Tibial nerve (tissue), 4 donors: ENCODE measurements at regions not wholly inside any gene's neighbourhood (a gene's known extent, or its start where the extent isn't known, plus 50 kb on each side); places are given as distances from the start of the nearest gene placed in this dataset.

Source experiments
- DNase-seq, 2 donors: peaks; one replicate each; pipeline ENCODE4 v3.0.0-alpha.2; 2019; ENCODE audit warnings: low spot score in 2 of 2
- H3K27ac ChIP-seq, 4 donors: fragments of 200-600 bp; sonication (generic) in 3 of 4; one replicate each; pipeline ENCODE4 v1.5.1; 2017 to 2019; ENCODE audit warnings: mild to moderate bottlenecking in 1 of 4
- H3K27me3 ChIP-seq, 2 donors: fragments of 200-600 bp; sonication (generic) in 1 of 2; one replicate each; pipeline versions ENCODE4 v1.5.1 to v1.6.0; 2017 to 2019
- H3K36me3 ChIP-seq, 3 donors: fragments of 200-600 bp; sonication (generic); one replicate each; pipeline ENCODE4 v1.5.1; 2018 to 2019
- H3K4me1 ChIP-seq, 4 donors: fragments of 200-600 bp; sonication (generic) in 3 of 4; one replicate each; pipeline ENCODE4 v1.5.1; 2017 to 2019
- H3K4me3 ChIP-seq, 4 donors: fragments of 200-600 bp; sonication (generic) in 3 of 4; one replicate each; pipeline ENCODE4 v1.5.1; 2017 to 2019; ENCODE audit warnings: mild to moderate bottlenecking in 1 of 4, moderate library complexity in 1 of 4
- H3K9me3 ChIP-seq, 4 donors: fragments of 200-600 bp; sonication (generic) in 3 of 4; one replicate each; pipeline ENCODE4 v1.5.1; 2017 to 2019
- CTCF ChIP-seq, 5 experiments: fragments of 200-600 bp in 3 of 5; fragments of 450-650 bp in 2 of 5; sonication (generic) in 3 of 5; IDR thresholded peaks; one replicate each; pipeline ENCODE4 v1.5.1; 2016 to 2019; ENCODE audit warnings: antibody characterized with exemption in 5 of 5, mild to moderate bottlenecking in 3 of 5, moderate library complexity in 2 of 5
- EP300 ChIP-seq, 2 donors: sonication (generic); formaldehyde crosslinking; IDR thresholded peaks; one replicate each; pipeline ENCODE4 v1.6.1; 2017; ENCODE audit warnings: antibody characterized with exemption in 2 of 2, mild to moderate bottlenecking in 1 of 2
- POLR2A ChIP-seq, 2 donors: fragments of 450-650 bp; IDR thresholded peaks; one replicate each; pipeline ENCODE4 v1.6.1; 2017; ENCODE audit warnings: antibody characterized with exemption in 2 of 2, mild to moderate bottlenecking in 2 of 2, moderate library complexity in 2 of 2
- WGBS, 2 donors: methylation state at CpG; one replicate each; pipeline ENCODE4 v1.1.5; 2018; 5-methylcytosine and 5-hydroxymethylcytosine counted together

DNA sequence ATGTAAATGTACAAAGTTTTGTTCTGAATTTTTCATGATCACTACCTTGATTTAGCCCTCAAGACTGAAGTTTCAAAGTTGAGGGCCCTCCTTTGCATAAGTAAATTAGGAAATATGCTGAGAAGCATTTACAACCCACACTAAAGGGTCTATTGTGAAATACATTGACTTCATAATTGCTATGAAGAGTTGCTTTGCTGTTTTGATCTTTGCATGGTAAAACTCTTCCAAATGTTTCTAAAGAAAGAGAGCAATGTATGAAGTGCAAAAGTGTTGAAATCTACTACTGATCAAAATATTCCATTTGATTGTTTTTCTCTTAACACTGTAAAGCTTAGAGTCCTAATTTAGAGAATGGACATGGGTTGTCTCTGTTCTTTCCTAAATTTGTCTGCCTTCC is 77.2 kb downstream of the C7orf25 start:
- Histone ChIP-seq H3K9me3 (no peaks in the 10 kb centered on the region), H3K36me3 (no peaks in the 10 kb centered on the region), H3K27ac (no peak overlapping the region), H3K4me1 (peaks cover 0 to 22% (median 2%) of the 10 kb centered on the region in 4 donors), H3K4me3 (no peak overlapping the region), H3K27me3 (no peaks in the 10 kb centered on the region)
- no peak for DNase-seq
- TF ChIP-seq EP300 (IDR thresholded peaks at IDR 0.05) (no peak), POLR2A (IDR thresholded peaks at IDR 0.05) (no peak), CTCF (IDR thresholded peaks at IDR 0.05) (no peak)

DNA sequence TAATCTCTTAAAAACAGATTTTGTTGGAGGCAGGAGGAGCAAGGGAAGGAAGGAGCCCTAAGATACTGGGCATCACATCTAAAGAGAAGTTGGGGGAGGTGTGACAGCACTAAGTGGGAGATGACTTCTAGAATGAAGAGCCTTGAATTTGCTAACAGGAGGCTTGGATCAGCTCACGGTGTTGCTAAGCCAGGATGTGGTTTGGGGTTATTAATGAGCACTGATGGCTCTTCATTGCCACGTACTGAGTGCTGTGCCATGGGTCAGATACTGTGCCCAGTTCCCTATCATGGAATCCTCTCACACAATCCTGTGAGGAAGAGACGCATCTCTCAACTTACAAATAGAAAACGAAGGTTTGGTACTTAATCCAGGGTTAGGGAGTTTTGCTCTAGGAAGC is 78.5 kb downstream of the C7orf25 start:
- Histone ChIP-seq H3K36me3 (no peaks in the 10 kb centered on the region), H3K4me1 (peaks cover 0 to 22% (median 2%) of the 10 kb centered on the region in 4 donors), H3K27ac (no peak overlapping the region), H3K9me3 (no peaks in the 10 kb centered on the region), H3K4me3 (no peak overlapping the region), H3K27me3 (no peaks in the 10 kb centered on the region)
- WGBS, 2 donors = 80 to 95% methylated on average over 4 of the region's 4 CpGs
- TF ChIP-seq EP300 (IDR thresholded peaks at IDR 0.05) (no peak), CTCF (IDR thresholded peaks at IDR 0.05) (no peak), POLR2A (IDR thresholded peaks at IDR 0.05) (no peak)
- DNase-seq = no peak

GRCh38 chr7:42832667-42833066 is 79.2 kb downstream of the C7orf25 start:
- Histone ChIP-seq H3K36me3 (no peaks in the 10 kb centered on the region), H3K27me3 (no peaks in the 10 kb centered on the region), H3K4me3 (no peak overlapping the region), H3K9me3 (no peaks in the 10 kb centered on the region), H3K4me1 (peaks cover 0 to 22% (median 2%) of the 10 kb centered on the region in 4 donors), H3K27ac (no peak overlapping the region)
- DNase-seq = no peak
- no peak for TF ChIP-seq CTCF (IDR thresholded peaks at IDR 0.05)
- TF ChIP-seq POLR2A (IDR thresholded peaks at IDR 0.05) = no peak

- Histone ChIP-seq H3K4me3 (no peak overlapping the region), H3K4me1 (peaks cover 0 to 22% (median 2%) of the 10 kb centered on the region in 4 donors), H3K27ac (no peak overlapping the region), H3K9me3 (no peaks in the 10 kb centered on the region), H3K27me3 (no peaks in the 10 kb centered on the region), H3K36me3 (no peaks in the 10 kb centered on the region)
- TF ChIP-seq POLR2A (IDR thresholded peaks at IDR 0.05) (no peak), EP300 (IDR thresholded peaks at IDR 0.05) (no peak), CTCF (IDR thresholded peaks at IDR 0.05) (peak; percentile 49 to 77 (median 58))
- DNase-seq = peak; percentile 30 to 61
- WGBS, 2 donors = 50 to 55% methylated on average over 9 of the region's 9 CpGs
These were observed 80.0 kb downstream of the C7orf25 start for GRCh38 chr7:42831718-42832522.

GRCh38 chr7:42831006-42831717 is 80.7 kb downstream of the C7orf25 start:
- H3K4me3 ChIP-seq = no peak overlapping the region
- H3K4me1 ChIP-seq = peaks cover 0 to 22% (median 2%) of the 10 kb centered on the region in 4 donors
- TF ChIP-seq CTCF (IDR thresholded peaks at IDR 0.05) (no peak), POLR2A (IDR thresholded peaks at IDR 0.05) (no peak), EP300 (IDR thresholded peaks at IDR 0.05) (no peak)
- H3K36me3 ChIP-seq = no peaks in the 10 kb centered on the region
- peak overlapping the region in 1 of 4 donors; percentile 13 for H3K27ac ChIP-seq
- 26 to 41% methylated on average over 6 of the region's 6 CpGs for WGBS, 2 donors
- H3K9me3 ChIP-seq = no peaks in the 10 kb centered on the region
- no peaks in the 10 kb centered on the region for H3K27me3 ChIP-seq
- DNase-seq = no peak
